HG03457 (cell line): ENCODE measurements at regions not wholly inside any gene's neighbourhood (a gene's known extent, or its start where the extent isn't known, plus 50 kb on each side); places are given as distances from the start of the nearest gene placed in this dataset.
"Not testable (repeated sequence)": the region's sequence is repeated elsewhere in the genome, so short reads cannot be mapped to it uniquely, and the experiment has no call there.

Experiments
- ATAC-seq: cut with Tn5 transposase; IDR thresholded peaks from one replicate; pipeline ENCODE4 v1.9.1; 2021; ENCODE audit warnings: moderate number of reproducible peaks; ENCODE audit not compliant: unreplicated experiment

DNA sequence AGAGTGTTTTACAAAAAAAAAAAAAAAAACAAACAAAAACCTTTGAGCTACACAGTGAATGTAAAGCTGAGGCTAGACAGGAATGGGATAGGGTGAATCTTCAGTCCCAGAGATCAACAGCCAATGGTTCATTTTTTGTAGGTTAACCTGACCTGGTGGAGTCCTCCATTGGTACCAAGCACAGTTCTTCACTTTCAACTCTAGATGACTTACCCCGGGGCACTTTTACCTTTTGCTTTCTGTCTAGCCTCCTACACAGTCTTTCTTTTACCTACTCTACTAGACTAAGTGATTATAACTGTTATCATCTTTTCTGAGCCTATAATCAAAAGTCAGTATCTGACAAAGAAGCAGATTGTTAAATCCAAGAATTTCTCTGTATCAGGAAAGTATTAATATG, 50.9 kb downstream of the ANXA2R start:
- ATAC-seq = no peak

DNA sequence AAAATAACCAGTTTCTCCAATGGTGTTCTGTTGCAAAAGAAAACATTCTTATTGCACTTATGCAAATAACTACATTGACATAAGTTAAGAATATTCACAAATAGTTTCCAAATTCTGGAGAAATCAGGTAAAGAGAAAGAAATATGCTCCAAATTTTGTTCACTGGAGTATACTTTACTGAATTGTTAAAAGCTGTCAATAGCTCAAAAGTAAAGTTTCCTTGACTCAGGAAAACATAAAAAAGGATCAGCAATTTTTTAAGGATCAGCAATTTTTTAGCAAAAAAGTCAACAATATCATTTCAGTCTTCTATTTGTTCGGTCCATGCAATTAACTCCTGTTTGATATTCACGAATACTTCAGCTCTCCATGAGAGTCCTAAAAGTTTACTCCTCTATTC, 51.6 kb downstream of the ANXA2R start:
- no peak for ATAC-seq

DNA sequence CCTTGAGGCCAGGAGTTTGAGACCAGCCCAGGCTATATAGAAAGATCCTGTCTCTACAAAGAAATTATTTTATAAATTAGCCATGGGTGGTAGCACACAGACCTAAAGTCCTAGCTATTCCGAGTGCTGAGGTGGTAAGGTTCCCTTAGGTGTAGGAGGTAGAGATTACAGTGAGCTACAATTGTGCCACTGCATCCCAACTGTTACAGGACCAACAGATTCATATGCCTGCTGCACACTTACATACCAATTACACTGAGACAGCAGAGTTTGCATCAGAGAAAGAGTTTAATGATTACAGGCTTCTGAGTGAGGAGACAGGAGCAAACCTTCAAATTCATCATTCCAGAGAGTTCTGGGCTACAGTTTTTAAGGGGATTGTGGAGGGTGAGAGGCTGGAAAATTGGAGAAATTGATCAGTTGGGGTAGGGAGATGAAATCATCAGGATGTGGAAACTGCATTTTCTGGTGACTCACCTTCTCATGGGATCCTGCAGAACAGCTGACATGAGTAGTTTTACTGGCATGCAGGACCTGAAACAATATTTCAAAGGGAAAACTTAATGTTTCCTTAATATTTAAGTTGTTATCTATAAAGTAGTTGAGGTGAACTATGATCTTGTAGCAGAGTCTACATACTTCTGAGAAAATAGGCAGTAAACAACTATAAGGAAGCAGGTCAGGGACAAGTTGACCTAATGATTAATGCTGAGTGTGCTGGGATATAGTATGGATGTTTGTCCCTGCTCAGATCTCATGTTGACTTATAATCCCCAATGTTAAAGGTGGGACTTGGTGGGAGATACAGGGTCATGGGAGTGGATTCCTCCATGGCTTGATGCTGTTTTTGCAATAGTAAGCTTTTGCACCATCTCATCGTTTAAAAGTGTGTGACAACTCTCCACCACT, 54.7 kb downstream of the ANXA2R start:
- ATAC-seq = no peak

DNA sequence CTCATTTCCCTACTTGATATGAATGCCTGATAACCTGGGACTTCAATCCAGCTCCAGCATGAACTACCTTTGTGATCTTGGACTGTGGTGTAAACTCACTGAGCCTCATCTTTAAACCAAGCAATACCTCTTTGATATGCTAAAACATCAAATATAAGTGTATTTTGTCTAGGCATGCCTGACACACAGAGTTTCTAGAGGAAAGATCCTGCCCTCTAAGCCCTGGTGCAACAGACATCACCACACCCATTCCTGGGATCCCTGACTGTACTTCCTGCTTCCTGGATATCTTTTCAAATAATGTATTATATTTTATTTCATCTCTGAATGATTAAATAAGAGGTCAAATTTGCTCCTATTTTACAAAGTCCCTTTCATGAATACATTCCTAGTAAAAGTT, 55.8 kb downstream of the ANXA2R start:
- ATAC-seq = no peak

DNA sequence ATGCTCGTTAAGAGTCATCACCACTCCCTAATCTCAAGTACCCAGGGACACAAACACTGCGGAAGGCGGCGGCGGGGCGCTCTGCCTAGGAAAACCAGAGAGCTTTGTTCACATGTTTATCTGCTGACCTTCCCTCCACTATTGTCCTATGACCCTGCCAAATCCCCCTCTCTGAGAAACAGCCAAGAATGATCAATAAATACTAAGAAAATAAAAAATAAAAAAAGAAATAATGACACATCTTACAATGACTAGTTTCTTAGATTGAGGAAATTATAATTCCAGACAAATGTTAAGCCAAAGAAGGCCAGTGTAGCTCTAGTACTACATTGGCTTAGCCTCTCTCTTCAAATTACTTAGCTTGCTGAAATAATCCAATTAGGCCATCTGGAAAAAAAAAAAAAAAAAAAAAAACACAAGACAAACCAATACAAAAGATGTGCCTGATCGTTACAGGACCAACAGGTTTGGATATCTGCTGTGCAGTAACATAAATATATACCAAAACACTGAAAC, 58.0 kb downstream of the ANXA2R start:
- no peak for ATAC-seq

DNA sequence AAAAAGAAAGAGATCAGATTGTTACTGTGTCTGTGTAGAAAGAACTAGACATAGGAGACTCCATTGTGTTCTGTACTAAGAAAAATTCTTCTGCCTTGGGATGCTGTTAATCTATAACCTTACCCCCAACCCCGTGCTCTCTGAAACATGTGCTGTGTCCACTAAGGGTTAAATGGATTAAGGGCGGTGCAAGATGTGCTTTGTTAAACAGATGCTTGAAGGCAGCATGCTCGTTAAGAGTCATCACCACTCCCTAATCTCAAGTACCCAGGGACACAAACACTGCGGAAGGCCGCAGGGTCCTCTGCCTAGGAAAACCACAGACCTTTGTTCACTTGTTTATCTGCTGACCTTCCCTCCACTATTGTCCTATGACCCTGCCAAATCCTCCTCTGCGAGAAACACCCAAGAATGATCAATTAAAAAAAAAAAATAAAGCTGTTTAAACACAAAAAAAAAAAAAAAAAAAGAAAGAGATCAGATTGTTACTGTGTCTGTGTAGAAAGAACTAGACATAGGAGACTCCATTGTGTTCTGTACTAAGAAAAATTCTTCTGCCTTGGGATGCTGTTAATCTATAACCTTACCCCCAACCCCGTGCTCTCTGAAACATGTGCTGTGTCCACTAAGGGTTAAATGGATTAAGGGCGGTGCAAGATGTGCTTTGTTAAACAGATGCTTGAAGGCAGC, 58.6 kb downstream of the ANXA2R start:
- not testable (repeated sequence) for ATAC-seq

DNA sequence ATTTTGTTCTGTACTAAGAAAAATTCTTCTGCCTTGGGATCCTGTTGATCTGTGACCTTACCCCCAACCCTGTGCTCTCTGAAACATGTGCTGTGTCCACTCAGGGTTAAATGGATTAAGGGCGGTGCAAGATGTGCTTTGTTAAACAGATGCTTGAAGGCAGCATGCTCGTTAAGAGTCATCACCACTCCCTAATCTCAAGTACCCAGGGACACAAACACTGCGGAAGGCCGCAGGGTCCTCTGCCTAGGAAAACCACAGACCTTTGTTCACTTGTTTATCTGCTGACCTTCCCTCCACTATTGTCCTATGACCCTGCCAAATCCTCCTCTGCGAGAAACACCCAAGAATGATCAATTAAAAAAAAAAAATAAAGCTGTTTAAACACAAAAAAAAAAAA, 59.1 kb downstream of the ANXA2R start:
- not testable (repeated sequence) for ATAC-seq

DNA sequence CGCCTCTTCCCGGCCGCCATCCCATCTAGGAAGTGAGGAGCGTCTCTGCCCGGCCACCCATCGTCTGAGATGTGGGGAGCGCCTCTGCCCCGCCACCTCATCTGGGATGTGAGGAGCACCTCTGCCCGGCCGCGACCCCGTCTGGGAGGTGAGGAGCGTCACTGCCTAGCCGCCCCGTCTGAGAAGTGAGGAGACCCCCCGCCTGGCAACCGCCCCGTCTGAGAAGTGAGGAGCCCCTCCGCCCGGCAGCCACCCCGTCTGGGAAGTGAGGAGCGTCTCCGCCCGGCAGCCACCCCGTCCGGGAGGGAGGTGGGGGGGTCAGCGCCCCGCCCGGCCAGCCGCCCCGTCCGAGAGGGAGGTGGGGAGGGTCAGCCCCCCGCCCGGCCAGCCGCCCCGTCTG, 59.7 kb downstream of the ANXA2R start:
- ATAC-seq = not testable (repeated sequence)

DNA sequence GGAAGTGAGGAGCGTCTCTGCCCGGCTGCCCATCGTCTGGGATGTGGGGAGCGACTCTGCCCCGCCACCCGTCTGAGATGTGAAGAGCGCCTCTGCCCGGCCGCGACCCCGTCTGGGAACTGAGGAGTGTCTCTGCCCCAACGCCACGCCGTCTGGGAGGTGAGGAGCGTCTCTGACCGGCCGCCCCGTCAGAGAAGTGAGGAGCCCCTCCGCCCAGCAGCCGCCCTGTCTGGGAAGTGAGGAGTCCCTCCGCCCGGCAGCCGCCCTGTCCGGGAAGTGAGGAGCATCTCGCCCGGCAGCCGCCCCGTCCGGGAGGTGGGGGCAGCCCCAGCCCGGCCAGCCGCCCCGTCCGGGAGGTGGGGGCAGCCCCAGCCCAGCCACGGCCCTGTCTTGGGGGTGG, 60.9 kb downstream of the ANXA2R start:
- not testable (repeated sequence) for ATAC-seq

DNA sequence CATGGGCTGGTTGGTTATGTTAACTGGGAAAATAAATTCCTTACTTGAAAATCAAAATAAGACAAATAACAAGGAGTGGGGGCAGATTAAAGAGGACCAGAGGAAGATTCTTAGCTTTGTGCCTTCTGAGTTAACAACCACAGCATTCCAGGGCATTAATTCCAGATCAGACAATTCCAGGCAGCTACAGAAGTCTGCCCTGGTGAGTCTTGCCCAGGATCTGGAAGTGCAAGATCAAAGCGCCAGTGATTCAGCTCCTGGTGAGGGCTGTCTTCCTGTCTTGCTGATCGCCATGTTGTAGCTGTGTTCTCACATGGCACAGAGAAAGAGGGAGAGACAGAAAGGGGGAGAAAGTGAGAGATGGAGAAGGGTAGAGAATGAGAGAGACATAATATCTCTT, 65.6 kb downstream of the ANXA2R start:
- ATAC-seq = no peak

DNA sequence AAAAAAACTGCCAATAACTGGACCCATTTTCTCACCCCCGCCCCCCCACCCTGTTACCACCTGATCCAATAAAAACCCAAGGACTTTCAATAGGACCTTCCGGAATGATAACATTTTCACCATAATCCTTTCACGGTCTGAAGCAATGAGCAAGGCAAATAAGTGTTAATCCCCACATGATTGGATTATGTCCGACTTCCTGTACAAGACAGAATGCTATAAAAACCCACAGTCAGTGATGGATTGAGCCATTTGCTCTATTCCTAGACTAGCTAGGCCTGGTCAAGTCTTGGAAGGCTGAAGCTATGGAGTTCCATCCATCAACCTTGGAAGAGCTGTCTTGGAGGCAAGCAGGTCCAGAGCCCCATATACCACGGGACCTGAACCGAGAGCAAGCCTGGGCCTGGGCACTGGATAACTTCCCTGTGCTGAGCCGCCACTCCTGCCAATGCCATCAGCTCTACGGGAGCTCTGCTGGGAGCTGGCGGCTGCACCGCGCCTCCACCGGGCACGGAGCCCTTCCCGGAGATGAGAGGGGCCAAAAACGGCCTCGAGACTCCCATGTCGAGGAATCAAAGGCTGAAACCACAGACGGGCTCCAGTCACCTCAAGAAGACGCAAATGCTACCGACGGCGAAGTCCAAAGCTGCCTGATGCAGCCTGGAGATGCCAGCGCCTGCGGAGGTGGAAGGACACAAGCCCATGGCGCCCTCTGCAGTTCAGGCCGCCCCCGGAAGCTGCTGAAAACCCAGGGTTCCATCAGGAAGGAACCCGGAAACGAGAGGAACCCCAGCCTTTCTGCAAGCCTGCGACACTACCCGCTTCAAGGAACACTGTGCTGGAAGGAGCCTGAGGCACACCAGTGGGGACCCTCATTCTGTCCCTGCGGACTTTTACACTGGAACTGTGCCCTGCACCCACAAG, 69.2 kb downstream of the ANXA2R start:
- no peak for ATAC-seq

DNA sequence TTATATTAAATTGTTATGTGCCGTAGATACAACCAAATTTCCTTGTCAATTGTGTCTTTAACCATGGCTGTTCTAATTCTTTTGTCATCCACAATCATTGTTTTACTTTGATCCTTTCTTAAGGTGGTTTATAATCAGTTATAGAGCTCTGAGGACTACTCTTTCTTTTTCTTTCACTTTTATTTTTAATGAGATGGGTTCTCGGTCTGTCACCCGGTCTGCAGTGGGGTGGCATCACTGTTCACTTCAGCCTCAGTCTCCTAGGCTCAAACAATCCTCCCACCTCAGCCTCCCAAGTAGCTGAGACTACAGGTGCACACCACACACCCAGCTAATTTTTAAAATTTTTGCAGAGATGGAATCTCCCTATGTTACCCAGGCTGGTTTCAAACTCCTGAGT, 74.2 kb downstream of the ANXA2R start:
- ATAC-seq = no peak

DNA sequence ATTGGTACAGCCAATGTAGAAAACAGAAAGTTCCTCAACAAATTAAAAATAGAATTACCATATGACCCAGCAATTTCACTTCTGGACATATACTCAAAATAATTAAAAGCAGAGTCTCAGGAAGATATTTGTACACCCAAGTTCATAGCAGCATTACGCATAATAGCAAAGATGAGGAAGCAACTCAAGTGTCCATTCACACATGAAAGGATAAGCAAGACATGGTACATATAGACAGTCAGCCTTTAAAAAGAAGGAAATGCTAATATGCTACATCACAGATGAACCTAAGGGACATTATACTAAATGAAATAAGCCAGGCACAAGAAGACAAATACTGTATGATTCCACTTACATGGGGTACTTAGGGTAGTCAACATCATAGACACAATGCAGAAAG, 76.7 kb downstream of the ANXA2R start:
- ATAC-seq = no peak

DNA sequence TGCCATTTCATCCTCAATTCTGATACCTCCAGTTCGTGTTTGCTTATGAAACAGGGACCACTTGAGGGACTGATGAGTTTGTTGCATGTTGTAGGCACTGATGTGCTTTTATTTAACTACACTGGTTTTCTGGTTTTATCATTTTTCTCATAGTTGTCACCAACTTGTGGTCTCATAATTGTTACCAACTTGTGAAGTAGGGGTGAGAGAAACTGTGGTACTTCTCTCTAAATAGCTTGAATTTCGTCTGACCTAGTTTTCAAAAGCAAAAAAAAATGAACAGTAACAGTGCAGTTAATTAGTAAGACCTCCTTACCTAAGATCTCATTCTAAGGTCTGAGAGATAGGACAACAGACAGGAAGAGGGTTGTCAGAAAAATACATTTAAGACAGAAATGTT, 78.0 kb downstream of the ANXA2R start:
- ATAC-seq = no peak

DNA sequence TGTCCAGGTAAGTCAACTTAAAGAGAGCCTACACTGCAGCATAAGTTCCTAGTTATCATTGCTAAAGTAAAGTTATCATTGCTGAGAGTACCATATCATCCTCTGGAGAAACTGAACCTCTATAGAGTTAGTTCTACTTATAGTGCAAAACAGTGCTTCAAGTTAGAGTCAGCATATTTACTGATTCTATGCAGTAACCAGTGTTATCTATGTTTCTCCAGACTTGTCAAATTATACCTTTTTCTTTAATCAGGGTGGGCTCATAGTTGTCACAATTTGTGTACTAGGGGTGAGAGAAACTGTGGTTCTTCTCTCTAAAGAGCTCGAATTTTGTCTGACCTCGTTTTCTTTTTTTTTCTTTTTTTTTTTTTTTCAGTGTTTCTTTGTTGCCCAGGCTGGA, 79.6 kb downstream of the ANXA2R start:
- no peak for ATAC-seq

DNA sequence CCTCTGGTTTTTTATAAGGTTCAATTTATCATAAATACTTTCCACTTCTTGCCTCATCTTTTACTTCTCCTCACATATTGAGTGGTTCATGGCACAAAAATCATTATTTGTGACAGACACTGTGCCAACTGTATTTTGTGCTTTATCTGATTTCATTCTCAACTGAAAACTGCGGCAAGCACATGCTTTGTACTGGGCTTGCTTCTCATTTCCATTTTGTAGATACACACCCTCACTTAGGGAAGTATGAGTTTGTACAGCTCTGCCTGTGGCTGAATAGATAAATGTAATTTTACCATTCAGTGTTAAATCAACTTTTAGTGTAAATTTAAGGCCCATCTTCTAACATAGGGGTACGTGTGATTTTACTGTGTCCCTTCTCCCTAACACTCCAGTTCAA, 83.6 kb downstream of the ANXA2R start:
- ATAC-seq = no peak

DNA sequence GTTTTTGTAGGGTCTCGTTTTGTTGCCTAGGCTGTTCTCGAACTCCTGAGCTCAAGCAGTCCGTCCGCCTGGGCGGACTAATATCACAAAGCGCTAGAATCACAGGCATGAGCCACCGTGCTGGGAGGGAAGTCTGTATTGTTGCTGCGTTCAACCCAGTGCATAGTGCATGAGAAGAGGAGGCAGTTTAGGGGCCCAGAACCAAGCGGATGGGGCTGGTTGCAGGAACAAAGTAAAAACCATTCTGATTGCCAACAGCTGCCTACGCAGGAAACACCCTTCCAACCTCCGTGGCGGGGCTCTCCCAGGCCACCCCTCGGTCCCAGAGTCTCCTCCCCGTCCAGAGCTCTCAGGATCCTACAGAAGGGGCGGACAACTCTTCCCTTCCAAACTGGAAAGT, 87.1 kb downstream of the ANXA2R start:
- no peak for ATAC-seq

DNA sequence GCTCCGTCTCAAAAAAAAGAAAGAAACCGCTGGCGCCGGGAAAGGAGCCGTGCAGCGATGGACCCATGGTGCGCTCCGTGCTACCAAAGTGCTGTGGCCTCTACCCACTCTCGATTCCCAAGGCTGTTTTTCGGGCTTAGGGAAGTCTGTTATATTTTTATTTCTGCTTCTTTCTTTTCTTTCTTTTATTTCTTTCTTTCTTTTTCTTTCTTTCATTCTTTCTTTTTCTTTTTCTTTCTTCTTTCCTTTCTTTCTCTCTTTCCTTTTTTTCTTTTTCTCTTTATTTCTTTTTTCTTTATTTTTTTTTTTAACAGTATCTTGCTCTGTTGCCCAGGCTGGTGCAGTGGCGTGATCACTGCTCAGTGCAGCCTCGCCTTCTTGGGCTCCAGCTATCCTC, 87.5 kb downstream of the ANXA2R start:
- no peak for ATAC-seq

DNA sequence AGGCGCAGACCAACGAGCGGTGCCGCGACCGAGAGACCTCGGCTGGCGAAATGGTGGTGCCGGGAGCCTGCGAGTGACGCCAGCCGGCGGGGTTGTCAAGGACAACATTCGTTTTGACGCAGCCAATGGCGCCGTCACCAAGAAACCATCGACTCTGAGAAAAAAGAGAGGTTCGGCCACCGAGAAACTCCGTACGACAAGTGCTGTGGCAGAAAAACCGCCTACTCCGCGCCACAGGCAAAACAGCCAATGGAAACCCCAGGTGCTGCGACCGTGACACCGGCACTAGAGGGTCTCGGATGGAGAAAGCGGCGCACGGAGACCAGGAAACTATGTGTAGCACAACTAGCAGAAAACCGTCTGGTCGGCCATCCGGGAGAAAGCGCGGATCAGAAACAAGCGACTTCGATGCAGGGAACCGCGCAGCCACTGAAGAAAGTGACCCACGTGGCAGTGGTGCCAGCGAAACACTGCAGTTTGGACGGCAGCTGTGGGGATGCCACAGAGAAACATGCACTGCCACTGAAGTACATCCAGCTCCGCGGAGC, 88.8 kb downstream of the ANXA2R start:
- ATAC-seq = peak; percentile 26

DNA sequence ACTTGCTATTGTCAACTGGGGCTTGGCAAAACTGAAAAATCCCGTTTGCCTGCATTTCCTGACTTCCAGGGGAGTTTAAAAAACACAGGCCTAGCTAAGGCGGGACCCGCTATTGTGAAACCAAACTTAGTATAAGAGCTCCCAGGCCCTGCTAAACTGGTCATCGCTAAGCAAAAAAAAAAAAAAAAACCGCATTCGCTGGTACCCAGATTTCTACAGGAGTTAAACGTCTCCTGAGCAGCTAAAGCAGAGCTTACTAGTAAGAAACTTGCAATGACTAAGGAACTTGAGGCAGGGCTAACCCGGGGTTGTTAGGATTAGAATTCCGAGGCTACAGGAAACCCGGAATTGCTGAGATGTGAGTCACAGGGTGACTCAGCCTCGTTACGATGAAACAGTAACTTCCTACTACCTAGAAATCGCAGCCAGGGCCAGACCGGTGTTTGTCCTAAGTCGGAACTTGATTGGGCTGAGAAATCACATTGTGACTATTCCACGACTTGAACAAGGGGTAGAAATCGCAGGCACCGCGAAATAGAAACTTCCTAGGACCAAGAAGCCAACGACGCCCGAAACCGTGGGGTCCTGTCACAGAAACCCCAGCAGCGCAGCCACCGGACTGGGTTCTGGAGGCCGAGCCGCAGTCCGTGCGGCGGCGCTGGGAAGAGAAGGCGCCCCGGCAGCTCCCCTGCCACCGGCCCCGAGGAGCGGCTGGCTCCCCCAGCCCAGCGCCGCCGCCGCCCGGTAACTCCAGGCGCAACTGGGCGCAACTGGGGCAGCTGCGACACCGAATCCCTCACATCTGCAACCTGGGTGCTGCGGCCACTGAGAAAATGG, 89.4 kb downstream of the ANXA2R start:
- peak; percentile 33 for ATAC-seq
